Liver (tissue), 8 donors: ENCODE measurements at regions not wholly inside any gene's neighbourhood (a gene's known extent, or its start where the extent isn't known, plus 50 kb on each side); places are given as distances from the start of the nearest gene placed in this dataset.

Experiments used
- DNase-seq: peaks from one replicate; pipeline ENCODE4 v3.0.0-alpha.2; 2017; ENCODE audit warnings: low spot score
- H3K27ac ChIP-seq, 2 donors: one replicate each; pipeline ENCODE4 v1.7.0; 2013; ENCODE audit warnings: inconsistent platforms in 2 of 2, low read length in 2 of 2, control low read depth in 1 of 2, low read depth in 1 of 2, mild to moderate bottlenecking in 1 of 2
- H3K27me3 ChIP-seq, 4 donors: one replicate each; pipeline versions ENCODE4 v1.6.1 to v1.7.0; 2013; ENCODE audit warnings: low read length in 3 of 4, inconsistent platforms in 1 of 4, mild to moderate bottlenecking in 1 of 4, moderate library complexity in 1 of 4; ENCODE audit not compliant: control insufficient read depth in 4 of 4, insufficient read depth in 4 of 4
- H3K36me3 ChIP-seq, 4 donors: one replicate each; pipeline versions ENCODE4 v1.6.1 to v1.7.0; 2013; ENCODE audit warnings: low read length in 3 of 4, mild to moderate bottlenecking in 3 of 4, low read depth in 1 of 4, moderate library complexity in 1 of 4; ENCODE audit not compliant: control insufficient read depth in 4 of 4, insufficient read depth in 3 of 4
- H3K4me1 ChIP-seq, 4 donors: one replicate each; pipeline versions ENCODE4 v1.6.1 to v1.7.0; 2013; ENCODE audit warnings: low read length in 3 of 4, mild to moderate bottlenecking in 3 of 4, moderate library complexity in 1 of 4; ENCODE audit not compliant: control insufficient read depth in 4 of 4, insufficient read depth in 4 of 4
- H3K4me3 ChIP-seq, 3 donors: one replicate each; pipeline versions ENCODE4 v1.6.1 to v1.7.0; 2013; ENCODE audit warnings: low read length in 3 of 3, control low read depth in 1 of 3, low read depth in 1 of 3, mild to moderate bottlenecking in 1 of 3
- H3K9ac ChIP-seq, 2 donors: one replicate each; pipeline ENCODE4 v1.7.0; 2013; ENCODE audit warnings: low read length in 2 of 2, mild to moderate bottlenecking in 2 of 2, moderate library complexity in 2 of 2, control low read depth in 1 of 2, low read depth in 1 of 2
- H3K9me3 ChIP-seq, 4 donors: one replicate each; pipeline versions ENCODE4 v1.6.1 to v1.7.0; 2013; ENCODE audit warnings: low read length in 3 of 4; ENCODE audit not compliant: control insufficient read depth in 4 of 4
- CTCF ChIP-seq: fragments of 150-350 bp; IDR thresholded peaks from 2 replicates; pipeline ENCODE4 v1.5.1; 2017; ENCODE audit warnings: improper control_type of control experiment, low read depth, low read length; ENCODE audit not compliant: missing input control
- EGR1 ChIP-seq, 2 donors: IDR thresholded peaks; 2 replicates each; pipeline ENCODE4 v1.6.1; 2016 to 2018; ENCODE audit warnings: antibody characterized with exemption in 2 of 2, low read depth in 2 of 2
- FOXA2 ChIP-seq: IDR thresholded peaks from 2 replicates; pipeline ENCODE4 v1.6.1; 2016; ENCODE audit warnings: antibody characterized with exemption
- GABPA ChIP-seq, 2 donors: IDR thresholded peaks in 1 of 2; conservative IDR thresholded peaks in 1 of 2; 2 replicates each; pipeline ENCODE4 v1.6.1; 2016; ENCODE audit warnings: antibody characterized with exemption in 2 of 2, mild to moderate bottlenecking in 1 of 2, moderate library complexity in 1 of 2
- HNF4A ChIP-seq, 2 donors: conservative IDR thresholded peaks; 2 replicates each; pipeline ENCODE4 v1.6.1; 2016; ENCODE audit warnings: antibody characterized with exemption in 2 of 2, mild to moderate bottlenecking in 2 of 2
- HNF4G ChIP-seq: IDR thresholded peaks from 2 replicates; pipeline ENCODE4 v1.6.1; 2016; ENCODE audit warnings: antibody characterized with exemption
- JUND ChIP-seq, 2 donors: IDR thresholded peaks; 2 replicates each; pipeline ENCODE4 v1.6.1; 2016; ENCODE audit warnings: antibody characterized with exemption in 2 of 2
- NR2F2 ChIP-seq: IDR thresholded peaks from 2 replicates; pipeline ENCODE4 v1.6.1; 2016; ENCODE audit warnings: antibody characterized with exemption
- RAD21 ChIP-seq, 2 donors: IDR thresholded peaks; 2 replicates each; pipeline ENCODE4 v1.6.1; 2016; ENCODE audit warnings: antibody characterized with exemption in 2 of 2, mild to moderate bottlenecking in 2 of 2
- REST ChIP-seq: IDR thresholded peaks from 2 replicates; pipeline ENCODE4 v1.6.1; 2016; ENCODE audit warnings: antibody characterized with exemption, mild to moderate bottlenecking
- RXRA ChIP-seq, 2 donors: IDR thresholded peaks; 2 replicates each; pipeline ENCODE4 v1.6.1; 2017 to 2018; ENCODE audit warnings: antibody characterized with exemption in 2 of 2, mild to moderate bottlenecking in 1 of 2
- SP1 ChIP-seq: IDR thresholded peaks from 2 replicates; pipeline ENCODE4 v1.6.1; 2018; ENCODE audit warnings: antibody characterized with exemption, mild to moderate bottlenecking
- WGBS: extraction: QIAGEN DNeasy Blood & Tissue Kit; methylation state at CpG from one replicate; pipeline ENCODE4 v1.1.7; 2013; 5-methylcytosine and 5-hydroxymethylcytosine counted together
- TF ChIP-seq, protein P1 (sequence below): IDR thresholded peaks from 2 replicates; pipeline ENCODE4 v1.6.1; 2016; ENCODE audit warnings: antibody characterized with exemption
- TF ChIP-seq, protein P2 (sequence below): IDR thresholded peaks from 2 replicates; pipeline ENCODE4 v1.6.1; 2016; ENCODE audit warnings: antibody characterized with exemption
- donor health status: healthy.
- donor health status: healthy.
- donor health status: healthy.
- donor health status: healthy.
- donor health status: healthy.

DNA sequence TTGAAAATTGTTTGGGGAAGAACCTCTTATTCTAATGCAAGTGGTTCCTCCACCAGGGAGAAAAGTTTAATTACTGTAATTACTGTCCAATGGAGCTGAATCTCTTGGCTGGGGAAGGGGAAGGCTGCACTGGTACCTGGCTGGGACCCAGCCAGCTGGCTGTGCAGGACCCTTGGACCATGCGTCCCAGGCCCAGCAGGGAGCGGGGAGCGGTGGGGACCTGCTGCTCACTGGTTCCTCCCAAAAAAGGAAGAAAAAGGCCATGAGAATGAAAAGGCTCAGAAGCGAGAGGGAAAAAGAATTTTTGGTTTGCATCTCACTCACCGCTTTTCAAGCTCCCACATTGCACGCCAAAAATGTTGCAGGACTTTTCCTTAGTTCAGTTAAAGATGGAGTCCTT, 333.5 kb downstream of the FAM47B start:
- no peak for DNase-seq
- no peaks in the 10 kb centered on the region for H3K4me1 ChIP-seq
- no peaks in the 10 kb centered on the region for H3K36me3 ChIP-seq
- 95% methylated on average over 6 of the region's 6 CpGs for WGBS
- no peak overlapping the region for H3K27ac ChIP-seq
- TF ChIP-seq HNF4G (no peak), CTCF (no peak), REST (no peak), HNF4A (conservative IDR thresholded peaks at IDR 0.05) (no peak), NR2F2 (no peak), FOXA2 (no peak), EGR1 (IDR thresholded peaks at IDR 0.05; ENCODE audit: low read depth in 2 of 2) (no peak), JUND (IDR thresholded peaks at IDR 0.05) (no peak), RXRA (IDR thresholded peaks at IDR 0.05) (no peak)
- TF ChIP-seq, protein P1, sequence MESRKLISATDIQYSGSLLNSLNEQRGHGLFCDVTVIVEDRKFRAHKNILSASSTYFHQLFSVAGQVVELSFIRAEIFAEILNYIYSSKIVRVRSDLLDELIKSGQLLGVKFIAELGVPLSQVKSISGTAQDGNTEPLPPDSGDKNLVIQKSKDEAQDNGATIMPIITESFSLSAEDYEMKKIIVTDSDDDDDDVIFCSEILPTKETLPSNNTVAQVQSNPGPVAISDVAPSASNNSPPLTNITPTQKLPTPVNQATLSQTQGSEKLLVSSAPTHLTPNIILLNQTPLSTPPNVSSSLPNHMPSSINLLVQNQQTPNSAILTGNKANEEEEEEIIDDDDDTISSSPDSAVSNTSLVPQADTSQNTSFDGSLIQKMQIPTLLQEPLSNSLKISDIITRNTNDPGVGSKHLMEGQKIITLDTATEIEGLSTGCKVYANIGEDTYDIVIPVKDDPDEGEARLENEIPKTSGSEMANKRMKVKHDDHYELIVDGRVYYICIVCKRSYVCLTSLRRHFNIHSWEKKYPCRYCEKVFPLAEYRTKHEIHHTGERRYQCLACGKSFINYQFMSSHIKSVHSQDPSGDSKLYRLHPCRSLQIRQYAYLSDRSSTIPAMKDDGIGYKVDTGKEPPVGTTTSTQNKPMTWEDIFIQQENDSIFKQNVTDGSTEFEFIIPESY, result no peak
- TF ChIP-seq, protein P2, sequence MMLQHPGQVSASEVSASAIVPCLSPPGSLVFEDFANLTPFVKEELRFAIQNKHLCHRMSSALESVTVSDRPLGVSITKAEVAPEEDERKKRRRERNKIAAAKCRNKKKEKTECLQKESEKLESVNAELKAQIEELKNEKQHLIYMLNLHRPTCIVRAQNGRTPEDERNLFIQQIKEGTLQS, result no peak
- no peak overlapping the region for H3K9ac ChIP-seq
- H3K4me3 ChIP-seq, result no peak overlapping the region
- no peaks in the 10 kb centered on the region for H3K9me3 ChIP-seq
- peaks cover 0 to 6% (median 0%) of the 10 kb centered on the region in 4 donors for H3K27me3 ChIP-seq

- 86% methylated on average over 9 of the region's 9 CpGs for WGBS
- Histone ChIP-seq H3K36me3 (no peaks in the 10 kb centered on the region), H3K4me3 (no peak overlapping the region), H3K27me3 (no peaks in the 10 kb centered on the region), H3K4me1 (peaks cover 0 to 5% (median 3%) of the 10 kb centered on the region in 4 donors), H3K9ac (no peak overlapping the region), H3K27ac (no peak overlapping the region), H3K9me3 (no peaks in the 10 kb centered on the region)
- DNase-seq, result no peak
- TF ChIP-seq SP1 (no peak), GABPA (IDR thresholded peaks at IDR 0.05 in 1 of 2, conservative IDR thresholded peaks at IDR 0.05 in 1 of 2) (no peak), RAD21 (IDR thresholded peaks at IDR 0.05) (no peak), REST (no peak), FOXA2 (no peak), RXRA (IDR thresholded peaks at IDR 0.05) (no peak), HNF4G (no peak), CTCF (no peak)
- TF ChIP-seq, protein P1, result no peak
Measured at GRCh38 chrX:35285289-35285962, 342.8 kb downstream of the FAM47B start.
